Epithelial cell of prostate (primary cell): ENCODE measurements at regions not wholly inside any gene's neighbourhood (a gene's known extent, or its start where the extent isn't known, plus 50 kb on each side); places are given as distances from the start of the nearest gene placed in this dataset.
"Not testable (repeated sequence)": the region's sequence is repeated elsewhere in the genome, so short reads cannot be mapped to it uniquely, and the experiment has no call there.

Experiments
- DNase-seq: peaks from one replicate; pipeline ENCODE4 v3.0.0-alpha.2; 2011; ENCODE audit warnings: low read depth, low spot score
- H3K27ac ChIP-seq: fragments of 450-650 bp; 2 replicates; pipeline ENCODE4 v1.5.1; 2017; ENCODE audit warnings: mild to moderate bottlenecking

DNA sequence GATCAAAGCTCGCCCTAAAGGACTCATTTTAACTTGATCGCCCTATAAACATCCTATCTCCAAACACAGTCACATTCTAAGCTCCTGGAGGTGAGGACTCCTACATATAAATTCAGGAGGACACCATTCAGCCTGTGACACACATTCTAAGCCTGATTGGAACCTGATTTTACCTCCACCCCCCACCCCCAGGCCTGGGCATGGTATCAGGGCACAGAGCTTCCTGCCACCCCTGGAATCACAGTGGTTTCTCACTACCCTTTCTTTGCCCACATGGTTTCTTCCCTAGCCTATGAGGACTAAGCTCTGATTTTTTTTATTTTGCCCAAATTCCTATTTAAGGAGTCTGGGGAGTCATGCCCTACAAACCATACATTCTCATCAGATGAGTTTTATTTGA, 428.1 kb upstream of the ID2 start:
- no peak for DNase-seq
- H3K27ac ChIP-seq = no peak overlapping the region

DNA sequence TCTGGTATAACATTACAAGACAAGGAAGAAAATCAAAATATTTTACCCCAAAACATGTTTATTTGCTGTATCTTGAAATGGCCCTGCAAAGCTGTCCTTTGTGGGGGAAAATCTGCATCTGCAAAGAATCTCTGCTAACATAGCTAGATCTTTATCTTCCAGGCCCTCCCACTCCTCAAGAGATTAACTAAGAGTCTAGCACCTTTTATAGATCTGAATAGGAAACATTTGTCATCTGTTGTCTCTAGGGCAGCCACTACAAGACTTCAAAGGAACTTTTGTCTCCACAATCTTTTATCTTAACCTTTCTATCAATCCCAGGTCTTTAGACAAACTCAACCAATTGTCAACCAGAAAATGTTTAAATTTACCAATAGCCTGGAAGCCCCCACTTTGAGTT, 427.6 kb upstream of the ID2 start:
- not testable (repeated sequence) for H3K27ac ChIP-seq

DNA sequence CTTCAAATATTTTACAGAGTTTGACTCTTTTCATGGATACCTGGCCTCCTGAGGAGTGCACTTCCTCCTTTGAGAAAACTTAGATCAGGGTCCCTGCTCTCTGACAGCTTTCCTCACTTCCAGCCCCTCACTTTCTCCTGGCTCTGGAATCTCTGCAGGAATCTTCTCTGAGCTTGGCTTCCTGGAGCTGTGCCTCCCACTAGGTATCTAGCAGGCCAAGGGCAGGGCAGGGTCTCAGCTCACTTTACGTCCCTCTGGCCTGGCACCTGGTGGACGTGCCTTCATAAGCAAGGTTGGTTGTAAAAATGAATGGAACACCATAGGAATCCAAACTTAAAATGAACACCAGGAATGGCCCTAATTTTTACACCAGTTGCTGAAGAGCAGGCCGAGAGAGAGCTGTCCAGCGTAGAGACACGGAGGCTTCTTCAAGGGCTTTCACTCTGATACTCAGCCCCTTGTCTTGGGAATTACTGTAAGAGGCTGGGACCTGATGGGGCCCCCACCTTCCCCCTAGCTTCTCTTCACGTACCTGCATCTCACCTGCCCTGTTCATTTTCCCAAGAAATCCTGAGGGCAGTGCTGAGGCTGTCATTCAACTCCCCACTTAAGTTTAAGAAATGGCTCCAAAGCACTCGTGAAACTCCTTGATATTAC, 426.9 kb upstream of the ID2 start:
- no peak for DNase-seq
- H3K27ac ChIP-seq = no peak overlapping the region

More for the DNA sequence above, 427.6 kb upstream of the ID2 start:
- DNase-seq = not testable (repeated sequence)

DNA sequence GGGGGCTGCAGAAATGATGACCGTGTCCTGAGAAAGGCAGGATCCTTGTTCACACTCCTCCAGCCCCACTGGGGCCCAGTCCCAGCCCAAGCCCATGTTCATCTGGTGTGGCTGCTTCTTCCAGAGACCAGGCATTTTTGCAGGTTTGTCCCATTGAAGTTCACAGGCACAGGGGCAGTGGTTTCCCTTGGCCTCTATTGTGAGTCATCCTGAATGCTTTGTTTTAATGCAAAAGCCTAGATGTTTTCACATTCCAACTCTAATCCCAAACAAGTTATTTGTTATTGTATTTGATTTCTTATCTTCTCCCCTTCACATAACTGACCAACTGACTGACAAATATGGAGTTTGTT, 426.4 kb upstream of the ID2 start:
- no peak for DNase-seq
- no peak overlapping the region for H3K27ac ChIP-seq

DNA sequence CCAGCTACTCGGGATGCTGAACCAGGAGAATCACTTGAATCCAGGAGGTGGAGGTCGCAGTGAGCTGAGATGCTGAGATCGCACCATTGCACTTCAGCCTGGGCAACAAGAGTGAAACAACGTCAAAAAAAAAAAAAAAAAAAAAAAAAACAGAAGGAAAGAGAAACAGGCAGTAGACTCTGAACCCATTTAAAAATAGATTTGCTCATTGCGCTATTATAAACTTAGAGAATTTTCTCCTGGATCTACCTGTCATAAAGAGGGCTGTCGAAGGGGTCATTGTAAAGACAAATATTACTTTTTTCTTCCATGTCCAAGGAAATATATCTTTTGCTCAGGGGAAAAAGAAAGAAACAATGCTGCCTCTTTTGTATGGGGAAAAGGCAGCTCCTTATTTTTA, 425.0 kb upstream of the ID2 start:
- no peak for DNase-seq
- H3K27ac ChIP-seq = no peak overlapping the region

DNA sequence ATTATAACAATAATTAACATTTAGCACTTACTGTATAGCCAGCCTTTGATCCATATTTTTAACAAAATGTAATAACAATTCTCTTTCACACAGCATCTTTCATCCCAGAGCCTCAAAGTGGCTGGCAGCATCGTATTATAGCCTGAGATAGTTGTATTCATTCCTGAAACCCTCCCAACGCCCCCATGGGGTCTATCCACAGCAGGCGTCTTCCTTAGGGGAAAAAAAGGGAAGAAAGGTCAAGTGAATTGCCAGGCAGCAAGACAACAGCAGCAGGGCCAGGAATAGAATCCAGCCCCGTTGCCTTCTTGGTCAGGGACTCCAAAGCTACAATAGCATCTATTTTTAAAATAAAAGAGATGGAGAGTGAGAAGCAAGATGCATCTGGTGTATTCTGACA, 424.4 kb upstream of the ID2 start:
- no peak overlapping the region for H3K27ac ChIP-seq
- DNase-seq = no peak

DNA sequence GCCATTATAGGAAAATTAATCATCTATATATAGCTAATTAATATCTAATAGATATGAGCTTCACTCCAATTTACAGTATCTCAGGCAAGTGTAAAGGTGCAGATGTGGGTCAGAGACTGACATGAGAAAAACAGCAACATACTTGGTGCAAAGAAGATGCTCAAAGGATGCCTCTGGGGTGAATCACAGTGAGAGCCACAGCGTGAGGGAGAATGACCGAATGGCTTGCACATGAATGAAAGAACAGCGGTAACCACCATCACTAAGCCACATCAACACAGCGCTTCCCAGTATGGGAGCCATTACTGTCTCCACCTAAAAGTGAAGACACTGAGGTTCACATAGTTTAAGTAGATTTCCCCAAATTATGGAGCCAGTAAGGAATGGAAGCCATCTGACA, 423.4 kb upstream of the ID2 start:
- no peak overlapping the region for H3K27ac ChIP-seq
- no peak for DNase-seq

DNA sequence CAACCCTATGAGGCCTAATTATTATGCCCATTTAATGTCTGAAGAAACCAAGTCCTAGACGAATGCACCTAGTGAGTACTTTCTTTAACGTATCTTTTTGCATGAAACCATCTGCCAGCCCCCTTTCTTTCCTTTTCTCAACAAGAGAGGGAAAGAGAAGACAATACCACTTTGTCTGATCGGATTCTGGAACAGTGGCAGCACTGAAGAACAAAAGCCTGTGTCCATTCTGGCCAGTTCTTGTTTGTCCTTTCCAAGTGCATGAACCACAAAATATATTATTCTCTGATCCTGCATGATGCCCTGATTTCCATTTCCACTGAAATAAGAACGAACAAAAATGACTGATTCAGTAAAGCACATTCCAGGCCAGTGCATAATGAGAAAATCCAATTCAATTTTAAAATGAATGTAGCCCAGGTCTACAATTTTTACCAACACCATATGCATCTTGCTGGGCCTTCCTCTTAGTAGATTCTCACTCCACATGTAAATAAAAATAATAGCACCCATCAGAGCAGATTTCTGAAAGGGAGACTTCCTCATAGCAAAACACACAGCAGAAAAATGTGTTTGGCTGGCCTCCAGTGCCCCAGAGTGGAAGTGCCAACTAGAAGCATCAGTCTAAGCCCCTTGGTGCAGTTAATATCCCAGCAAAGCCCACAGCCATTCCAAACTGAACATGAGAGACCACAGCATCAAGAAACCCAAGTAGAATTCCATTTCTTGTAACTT, 422.6 kb upstream of the ID2 start:
- no peak for DNase-seq
- no peak overlapping the region for H3K27ac ChIP-seq

DNA sequence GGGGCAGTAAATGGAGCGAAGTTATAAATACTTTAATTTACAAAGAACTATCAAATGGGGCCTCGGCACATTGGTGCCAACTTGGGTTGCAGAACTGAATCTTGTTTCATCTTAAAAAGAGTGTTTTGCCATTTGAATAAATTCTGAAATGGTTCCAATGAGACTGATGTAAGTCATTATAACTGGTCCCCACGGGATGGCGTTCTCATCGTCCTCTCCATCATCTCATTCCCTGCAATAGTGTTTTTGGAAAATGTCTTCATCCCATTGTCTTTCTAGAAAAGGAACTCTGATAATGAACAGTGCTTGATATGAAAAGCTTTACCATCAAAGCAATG, 422.0 kb upstream of the ID2 start:
- H3K27ac ChIP-seq = no peak overlapping the region
- no peak for DNase-seq

DNA sequence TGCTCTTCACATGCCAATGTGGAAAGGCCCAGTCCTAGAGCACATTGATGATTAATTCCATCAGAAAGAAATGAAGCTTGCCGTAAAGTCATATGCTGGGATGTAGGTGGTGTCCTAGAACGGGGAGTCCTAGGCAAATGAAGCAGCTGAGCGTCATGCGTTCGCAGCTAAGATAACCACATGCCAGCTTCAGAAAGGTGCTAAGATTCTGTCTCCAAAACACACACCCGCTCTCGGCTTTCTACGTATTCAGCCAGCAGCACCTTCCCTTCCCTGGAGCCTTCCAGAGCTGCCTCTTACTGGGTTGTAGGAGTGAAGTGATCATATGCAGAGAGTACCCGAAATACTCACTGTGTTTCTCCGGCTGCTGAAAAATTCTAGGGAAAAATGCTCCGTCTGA, 421.6 kb upstream of the ID2 start:
- no peak for DNase-seq
- H3K27ac ChIP-seq = no peak overlapping the region

DNA sequence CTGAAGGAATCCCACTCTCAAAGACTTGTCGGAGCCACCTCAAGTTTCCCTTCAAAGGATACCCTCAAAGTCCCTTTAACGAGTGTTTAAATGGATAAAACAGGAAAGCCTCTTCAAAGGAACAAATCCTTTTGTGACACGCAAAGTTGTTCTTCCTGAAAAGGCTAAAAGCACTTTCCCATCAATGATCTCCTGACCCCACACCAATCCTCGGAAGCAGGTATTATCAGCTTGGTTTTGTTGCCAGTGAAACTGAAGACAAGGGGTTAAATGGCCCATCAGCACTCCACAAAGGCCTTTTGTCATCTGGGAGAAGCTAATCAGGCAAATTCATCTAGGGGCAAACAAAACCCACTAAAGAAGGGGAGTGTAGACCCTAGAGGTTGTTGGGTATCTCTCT, 418.0 kb upstream of the ID2 start:
- DNase-seq = no peak

DNA sequence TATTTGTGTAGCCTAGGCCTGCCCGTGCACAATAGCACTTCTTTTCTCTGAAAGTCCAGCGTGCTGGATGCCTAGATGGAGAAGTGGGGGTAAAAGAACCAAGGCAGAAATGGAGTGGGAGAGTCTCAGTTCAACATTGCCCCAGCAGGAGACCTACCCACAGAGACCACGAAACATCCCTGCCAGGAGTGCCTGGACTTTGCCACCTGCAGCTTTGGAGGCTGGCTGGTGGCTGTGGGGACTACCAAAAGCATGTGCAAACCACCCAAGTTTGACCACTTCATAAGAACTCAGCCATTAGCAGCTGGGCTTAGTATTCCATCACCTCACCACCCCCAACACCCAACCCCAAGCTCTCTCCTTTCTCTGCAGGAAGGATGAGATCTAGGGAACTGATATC, 416.9 kb upstream of the ID2 start:
- H3K27ac ChIP-seq = no peak overlapping the region
- no peak for DNase-seq

More for the DNA sequence above, 418.0 kb upstream of the ID2 start:
- no peak overlapping the region for H3K27ac ChIP-seq

DNA sequence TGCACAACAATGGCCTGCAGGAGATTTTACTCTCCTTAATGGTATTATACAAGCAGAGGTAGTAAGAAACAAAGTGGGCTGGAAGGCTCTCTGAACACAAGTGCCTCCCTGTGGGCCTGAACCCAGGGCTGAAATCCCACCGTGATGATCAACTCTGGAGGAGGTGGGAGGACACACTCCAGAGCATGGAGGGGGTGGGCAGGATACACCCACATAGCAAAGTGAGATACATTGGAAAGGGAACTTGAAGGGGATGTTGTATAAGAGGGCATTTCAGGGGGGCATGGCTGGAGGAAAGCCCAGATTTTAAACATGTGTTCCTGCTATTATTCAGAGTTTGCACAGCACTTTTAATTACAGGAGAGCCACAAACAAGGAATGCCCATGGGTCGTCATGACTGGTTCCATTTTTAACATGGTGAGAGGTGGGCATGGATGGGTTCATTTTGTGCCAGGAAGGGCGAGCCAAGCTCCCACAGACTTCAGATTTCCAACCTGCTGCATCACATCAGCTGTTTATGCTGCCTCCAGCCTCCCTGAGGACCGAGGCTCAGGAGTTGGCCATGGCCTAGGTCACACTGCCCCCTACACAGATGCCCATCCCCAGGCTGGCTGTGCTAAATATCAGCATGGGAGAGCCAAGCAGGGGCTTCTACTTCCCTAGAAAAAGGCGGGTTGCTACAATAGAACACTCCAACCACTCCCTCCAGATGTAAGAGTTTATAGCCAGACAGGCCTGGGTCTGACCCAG, 416.2 kb upstream of the ID2 start:
- no peak overlapping the region for H3K27ac ChIP-seq
- no peak for DNase-seq

DNA sequence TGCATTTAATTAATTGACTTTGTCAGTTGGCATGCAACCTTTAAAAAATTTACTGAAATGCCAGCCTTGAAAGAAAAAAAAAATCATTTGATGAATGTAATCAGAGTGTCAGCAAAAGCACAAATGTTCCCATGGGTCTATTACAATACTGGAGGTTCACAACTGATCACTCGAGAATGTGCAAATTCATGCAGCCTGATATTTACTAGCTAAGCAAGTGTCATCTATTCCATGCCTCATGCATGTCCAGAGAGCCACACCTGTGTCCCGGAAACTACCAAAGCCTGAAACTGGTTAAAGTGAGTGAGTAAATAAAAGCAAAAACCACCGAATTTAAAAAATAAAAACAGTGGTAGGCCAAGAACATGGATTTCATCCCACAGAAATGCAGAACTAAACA, 415.3 kb upstream of the ID2 start:
- H3K27ac ChIP-seq = no peak overlapping the region
- DNase-seq = no peak

DNA sequence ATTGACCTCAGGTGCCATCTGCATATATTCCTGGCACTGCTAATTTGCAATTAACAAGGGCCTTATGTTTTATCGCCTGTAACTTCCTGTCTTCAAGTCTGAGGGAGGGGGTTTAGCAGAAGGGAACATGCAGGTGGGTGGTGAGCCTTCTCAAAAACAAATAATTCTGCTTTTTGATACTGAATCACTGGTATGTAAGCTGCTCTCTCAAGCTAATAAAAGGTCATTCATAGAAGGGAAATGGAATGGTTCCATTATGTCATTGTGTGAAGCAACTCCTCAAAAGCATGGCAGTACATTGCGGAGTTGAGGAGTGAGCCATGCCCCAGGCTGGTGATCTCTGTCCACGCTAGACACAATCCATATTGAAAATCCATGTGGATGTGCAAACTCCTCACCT, 414.8 kb upstream of the ID2 start:
- H3K27ac ChIP-seq = no peak overlapping the region
- DNase-seq = no peak

DNA sequence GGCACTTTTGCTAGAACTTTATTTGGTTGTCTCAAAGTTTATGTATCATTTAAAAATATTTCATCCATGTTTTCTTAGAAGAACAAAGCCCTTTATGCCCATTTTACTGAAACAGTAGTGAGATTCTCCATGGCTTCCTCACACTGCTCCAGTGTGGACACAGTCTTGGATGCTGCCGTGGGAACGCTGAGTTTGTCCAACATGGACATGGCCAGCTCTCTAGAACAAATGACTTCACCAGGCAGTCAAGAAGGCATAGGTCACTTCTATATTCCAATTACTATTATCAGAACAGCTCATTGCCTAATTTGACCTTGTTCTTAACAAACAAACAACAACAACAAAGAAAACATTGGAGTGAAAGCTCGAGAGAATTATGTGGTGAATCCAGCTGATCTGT, 414.1 kb upstream of the ID2 start:
- no peak overlapping the region for H3K27ac ChIP-seq
- no peak for DNase-seq

DNA sequence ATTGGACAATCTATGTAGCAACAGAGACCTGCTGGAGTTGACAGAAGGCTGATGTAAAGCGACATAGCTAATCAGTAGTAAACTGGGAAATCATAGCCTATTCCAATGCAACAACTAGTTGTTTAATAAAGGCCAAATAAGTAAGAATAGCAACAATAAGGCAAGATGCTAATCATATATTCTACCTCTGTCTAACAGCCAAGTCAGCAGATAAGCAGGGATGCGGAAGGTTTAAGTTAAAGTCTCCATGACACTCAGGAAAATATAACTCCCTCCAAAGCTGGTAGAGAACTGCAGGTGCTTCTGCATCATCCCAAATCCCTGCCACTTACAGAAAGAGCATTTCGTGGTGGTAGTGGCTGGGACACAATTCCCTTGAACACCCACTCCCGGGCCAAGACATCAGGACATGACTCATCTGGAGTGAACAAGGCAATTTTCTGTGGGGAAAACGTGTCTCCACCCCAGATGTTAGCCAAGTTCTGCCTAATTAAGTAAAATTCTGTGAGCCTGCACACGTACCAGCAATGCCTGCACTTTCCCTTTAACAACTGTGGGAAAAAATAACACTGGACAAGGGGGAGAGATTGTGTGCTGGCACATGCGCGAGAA, 413.6 kb upstream of the ID2 start:
- H3K27ac ChIP-seq = no peak overlapping the region
- no peak for DNase-seq

DNA sequence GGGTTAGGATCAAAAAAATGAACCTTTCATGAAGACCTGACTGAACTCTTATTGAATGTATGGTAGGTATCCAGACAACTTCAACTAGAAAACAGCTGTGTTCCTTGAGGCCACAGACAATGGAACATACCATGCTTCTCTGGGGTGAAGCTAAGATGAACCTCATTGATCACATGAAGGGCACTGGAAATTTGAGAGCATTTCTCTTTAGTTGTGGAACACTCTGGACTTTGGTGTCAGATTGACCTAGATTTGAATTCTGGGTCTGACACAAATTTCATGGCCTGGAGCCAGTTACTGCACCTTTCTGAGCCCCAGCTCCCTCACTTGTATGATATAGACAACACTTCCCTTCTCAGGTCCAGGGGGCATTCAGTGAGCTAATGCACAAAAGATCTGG, 411.2 kb upstream of the ID2 start:
- no peak for DNase-seq
- H3K27ac ChIP-seq = no peak overlapping the region

DNA sequence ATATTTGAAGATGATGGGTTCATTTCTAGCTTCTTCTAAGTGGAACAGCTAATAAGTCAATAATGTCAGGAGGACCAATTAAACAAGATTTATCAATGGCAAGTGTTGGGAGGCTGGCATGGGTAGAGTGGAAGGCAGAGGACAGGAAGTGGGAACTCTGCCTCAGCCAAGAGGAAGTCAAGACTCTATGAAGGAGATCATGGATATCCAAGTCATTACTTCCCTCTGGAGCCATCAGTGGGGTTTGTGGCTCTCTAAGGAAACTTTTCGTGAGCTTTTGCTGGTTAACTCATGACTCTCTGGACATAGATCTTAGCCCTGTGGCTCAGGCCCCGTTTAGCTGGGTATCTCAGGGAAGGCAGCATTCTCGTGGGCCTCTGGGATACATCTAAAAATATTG, 410.4 kb upstream of the ID2 start:
- no peak overlapping the region for H3K27ac ChIP-seq
- DNase-seq = no peak

DNA sequence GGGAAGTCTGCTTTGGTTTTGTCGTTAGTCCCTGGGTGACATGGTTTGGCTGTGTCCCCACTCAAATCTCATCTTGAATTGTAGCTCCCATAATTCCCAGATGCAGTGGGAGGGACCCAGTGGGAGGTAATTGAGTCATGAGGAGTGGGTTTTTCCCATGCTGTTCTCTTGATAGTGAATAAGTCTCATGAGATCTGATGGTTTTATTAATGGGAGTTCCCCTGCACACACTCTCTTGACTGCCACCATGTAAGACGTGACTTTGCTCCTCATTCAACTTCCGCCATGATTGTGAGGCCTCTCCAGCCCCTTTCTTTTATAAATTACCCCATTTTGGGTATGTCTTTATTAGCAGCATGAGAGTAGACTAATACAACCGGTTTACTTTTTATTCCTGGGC, 405.8 kb upstream of the ID2 start:
- DNase-seq = no peak
- H3K27ac ChIP-seq = no peak overlapping the region

DNA sequence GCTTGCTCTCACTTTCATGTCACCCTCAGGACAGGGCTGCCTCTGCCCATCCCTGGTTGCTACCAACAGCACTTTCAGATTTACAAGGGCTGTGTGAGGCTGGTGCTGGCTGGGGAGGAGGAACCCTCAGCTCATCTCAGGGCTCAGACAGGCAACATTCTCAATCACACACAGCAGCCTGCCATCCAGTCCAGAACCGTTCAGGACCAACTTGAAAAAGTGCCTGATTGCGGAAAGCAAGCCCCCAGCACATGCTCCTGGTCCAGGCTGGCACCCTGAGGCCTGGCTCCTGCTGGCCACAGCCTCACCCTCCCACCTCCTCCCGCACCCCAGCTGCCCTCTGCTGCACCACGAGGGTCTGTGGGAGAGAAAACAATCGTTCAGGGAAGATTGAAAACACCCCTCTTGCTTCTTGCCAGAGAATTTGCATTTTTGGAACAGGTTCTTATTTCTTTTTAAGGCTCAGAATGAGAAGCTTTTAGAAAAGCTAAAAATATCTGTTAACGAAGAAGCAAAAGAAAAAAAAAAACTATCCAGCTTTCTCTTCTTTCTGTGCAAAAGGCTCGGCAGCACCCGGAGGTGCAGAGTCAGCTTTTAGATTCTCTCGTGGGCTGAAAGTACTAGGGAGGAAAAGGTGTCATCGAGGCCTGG, 403.8 kb upstream of the ID2 start:
- no peak for DNase-seq
- H3K27ac ChIP-seq = no peak overlapping the region
